Esophagus muscularis mucosa (tissue), 4 donors: ENCODE measurements at regions not wholly inside any gene's neighbourhood (a gene's known extent, or its start where the extent isn't known, plus 50 kb on each side); places are given as distances from the start of the nearest gene placed in this dataset.

Experiments
- DNase-seq: peaks from one replicate; pipeline ENCODE4 v3.0.0-alpha.2; 2017; ENCODE audit errors: extremely low spot score
- H3K27ac ChIP-seq, 4 donors: fragments of 200-600 bp; sonication (generic); replicated peaks in 1 of 4; 1 replicate in 3 of 4; 2 replicates in 1 of 4; pipeline ENCODE4 v1.5.1; 2016 to 2019; ENCODE audit warnings: mild to moderate bottlenecking in 1 of 4
- H3K27me3 ChIP-seq, 4 donors: fragments of 200-600 bp; sonication (generic); one replicate each; pipeline versions ENCODE4 v1.5.1 to v1.6.0; 2016 to 2019
- H3K36me3 ChIP-seq, 4 donors: fragments of 200-600 bp; sonication (generic); one replicate each; pipeline ENCODE4 v1.5.1; 2016 to 2019
- H3K4me1 ChIP-seq, 4 donors: fragments of 200-600 bp; sonication (generic); one replicate each; pipeline ENCODE4 v1.5.1; 2016 to 2019
- H3K4me3 ChIP-seq, 4 donors: fragments of 200-600 bp; sonication (generic); 1 replicate in 2 of 4; 2 replicates in 2 of 4; pipeline ENCODE4 v1.5.1; 2016 to 2019; ENCODE audit warnings: mild to moderate bottlenecking in 4 of 4, moderate library complexity in 1 of 4
- H3K9me3 ChIP-seq, 4 donors: fragments of 200-600 bp; sonication (generic); 1 replicate in 3 of 4; 2 replicates in 1 of 4; pipeline ENCODE4 v1.5.1; 2016 to 2019
- EP300 ChIP-seq: sonication (generic); formaldehyde crosslinking; IDR thresholded peaks from one replicate; pipeline ENCODE4 v1.6.1; 2017; ENCODE audit warnings: antibody characterized with exemption
- POLR2A ChIP-seq: fragments of 450-650 bp; IDR thresholded peaks from one replicate; pipeline ENCODE4 v1.6.1; 2017; ENCODE audit warnings: antibody characterized with exemption, moderate library complexity, mild to moderate bottlenecking, low read depth
- POLR2AphosphoS5 ChIP-seq, 2 donors: sonication (generic); formaldehyde crosslinking; IDR thresholded peaks; one replicate each; pipeline ENCODE4 v1.6.1; 2017; ENCODE audit warnings: antibody characterized with exemption in 2 of 2
- WGBS: methylation state at CpG from one replicate; pipeline ENCODE4 v1.1.5; 2018; 5-methylcytosine and 5-hydroxymethylcytosine counted together
- intact Hi-C: fragments of 100-400 bp; cut with DNase I; formaldehyde crosslinking; loops from one replicate; pipeline ENCODE4 v1.15.1; 2023
- TF ChIP-seq, protein P1 (sequence below), 3 experiments: fragments of 200-600 bp in 2 of 3; fragments of 450-650 bp in 1 of 3; sonication (generic) in 2 of 3; IDR thresholded peaks; one replicate each; pipeline ENCODE4 v1.5.1; 2017 to 2019; ENCODE audit warnings: antibody characterized with exemption in 3 of 3, mild to moderate bottlenecking in 2 of 3, moderate library complexity in 1 of 3

DNA sequence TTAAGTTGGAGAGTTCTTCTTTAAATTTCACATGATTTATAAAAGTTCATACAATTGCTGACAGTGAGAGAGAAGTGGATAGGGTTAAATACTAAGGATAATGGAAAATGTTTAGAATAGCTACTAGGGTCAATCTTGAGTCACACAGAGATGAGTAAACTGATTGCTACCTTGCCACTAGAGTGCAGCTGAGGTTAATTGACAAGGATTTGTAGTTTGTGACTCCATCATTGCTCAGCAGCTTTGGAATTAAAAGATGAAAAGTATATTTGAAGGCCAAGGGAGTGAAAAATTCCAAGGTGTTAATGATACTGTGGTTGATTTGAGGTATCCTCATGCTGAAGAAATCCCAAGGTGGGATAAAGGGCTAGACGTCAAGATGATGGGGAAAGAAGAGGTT lies 524.0 kb downstream of the UTRN start:
- H3K36me3 ChIP-seq = peaks cover 0 to 13% (median 5%) of the 10 kb centered on the region in 4 donors
- no peaks in the 10 kb centered on the region for H3K27me3 ChIP-seq
- H3K27ac ChIP-seq = no peak overlapping the region
- no peaks in the 10 kb centered on the region for H3K9me3 ChIP-seq
- TF ChIP-seq POLR2AphosphoS5 (IDR thresholded peaks at IDR 0.05) = no peak
- no peak for TF ChIP-seq POLR2A
- TF ChIP-seq EP300 = no peak
- TF ChIP-seq, protein P1, sequence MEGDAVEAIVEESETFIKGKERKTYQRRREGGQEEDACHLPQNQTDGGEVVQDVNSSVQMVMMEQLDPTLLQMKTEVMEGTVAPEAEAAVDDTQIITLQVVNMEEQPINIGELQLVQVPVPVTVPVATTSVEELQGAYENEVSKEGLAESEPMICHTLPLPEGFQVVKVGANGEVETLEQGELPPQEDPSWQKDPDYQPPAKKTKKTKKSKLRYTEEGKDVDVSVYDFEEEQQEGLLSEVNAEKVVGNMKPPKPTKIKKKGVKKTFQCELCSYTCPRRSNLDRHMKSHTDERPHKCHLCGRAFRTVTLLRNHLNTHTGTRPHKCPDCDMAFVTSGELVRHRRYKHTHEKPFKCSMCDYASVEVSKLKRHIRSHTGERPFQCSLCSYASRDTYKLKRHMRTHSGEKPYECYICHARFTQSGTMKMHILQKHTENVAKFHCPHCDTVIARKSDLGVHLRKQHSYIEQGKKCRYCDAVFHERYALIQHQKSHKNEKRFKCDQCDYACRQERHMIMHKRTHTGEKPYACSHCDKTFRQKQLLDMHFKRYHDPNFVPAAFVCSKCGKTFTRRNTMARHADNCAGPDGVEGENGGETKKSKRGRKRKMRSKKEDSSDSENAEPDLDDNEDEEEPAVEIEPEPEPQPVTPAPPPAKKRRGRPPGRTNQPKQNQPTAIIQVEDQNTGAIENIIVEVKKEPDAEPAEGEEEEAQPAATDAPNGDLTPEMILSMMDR (IDR thresholded peaks at IDR 0.05) = no peak
- 77% methylated on average over 1 of the region's 1 CpG for WGBS
- intact Hi-C loops = no loop called here
- no peaks in the 10 kb centered on the region for H3K4me1 ChIP-seq
- H3K4me3 ChIP-seq = no peak overlapping the region
- no peak for DNase-seq

DNA sequence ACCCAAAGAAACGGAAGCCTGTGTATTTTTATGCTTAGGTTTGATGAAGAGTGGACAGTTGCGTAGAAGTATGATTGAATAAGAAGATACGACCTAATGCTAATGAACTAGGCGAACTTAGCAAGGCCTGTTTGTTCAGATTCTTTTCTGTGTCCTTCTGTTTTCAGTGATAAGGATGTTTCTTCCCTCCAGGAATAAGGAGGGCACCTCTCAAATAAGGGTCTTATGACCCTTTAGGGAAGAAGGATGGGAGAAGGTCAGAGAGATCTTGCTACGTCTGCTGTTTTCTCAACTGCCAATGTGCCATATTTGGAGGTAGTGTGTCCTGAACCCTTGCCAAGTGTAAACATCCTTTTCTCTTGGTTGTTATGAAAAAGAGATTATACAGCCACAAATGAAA lies 524.8 kb downstream of the UTRN start:
- H3K27me3 ChIP-seq = no peaks in the 10 kb centered on the region
- DNase-seq = no peak
- 87% methylated on average over 5 of the region's 5 CpGs for WGBS
- intact Hi-C loops = no loop called here
- H3K27ac ChIP-seq = no peak overlapping the region
- no peaks in the 10 kb centered on the region for H3K4me1 ChIP-seq
- TF ChIP-seq, protein P1 (IDR thresholded peaks at IDR 0.05) = no peak
- TF ChIP-seq POLR2AphosphoS5 (IDR thresholded peaks at IDR 0.05) = no peak
- no peak for TF ChIP-seq EP300
- no peak for TF ChIP-seq POLR2A
- H3K4me3 ChIP-seq = no peak overlapping the region
- peaks cover 0 to 5% (median under 1%) of the 10 kb centered on the region in 4 donors for H3K36me3 ChIP-seq
- H3K9me3 ChIP-seq = no peaks in the 10 kb centered on the region

DNA sequence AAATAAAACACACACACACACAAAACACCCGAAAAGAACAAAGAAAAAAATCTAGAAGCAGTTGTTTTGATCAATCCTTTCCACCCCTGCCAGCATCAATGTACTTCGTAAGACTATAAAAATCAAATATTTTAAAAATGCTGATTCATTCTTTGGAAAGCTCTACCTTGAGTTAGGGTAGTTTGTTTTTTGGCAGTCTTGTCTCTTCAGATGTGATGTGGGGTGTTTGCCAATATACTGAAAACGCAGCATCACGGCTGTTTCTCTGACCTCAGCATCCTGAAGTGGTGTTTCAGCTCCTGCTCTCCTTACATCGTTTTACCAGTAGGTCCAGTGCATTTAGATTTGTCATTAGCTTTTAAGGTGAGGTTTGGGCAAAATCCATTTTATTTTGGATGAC lies 526.0 kb downstream of the UTRN start:
- Histone ChIP-seq H3K27ac (no peak overlapping the region), H3K4me1 (no peaks in the 10 kb centered on the region), H3K36me3 (peaks cover 0 to 5% (median 2%) of the 10 kb centered on the region in 4 donors), H3K27me3 (no peaks in the 10 kb centered on the region), H3K9me3 (no peaks in the 10 kb centered on the region), H3K4me3 (no peak overlapping the region)
- TF ChIP-seq POLR2AphosphoS5 (IDR thresholded peaks at IDR 0.05) (no peak), EP300 (no peak), POLR2A (no peak)
- TF ChIP-seq, protein P1 (IDR thresholded peaks at IDR 0.05) = no peak
- intact Hi-C loops = no loop called here
- 74% methylated on average over 5 of the region's 5 CpGs for WGBS
- DNase-seq = no peak

DNA sequence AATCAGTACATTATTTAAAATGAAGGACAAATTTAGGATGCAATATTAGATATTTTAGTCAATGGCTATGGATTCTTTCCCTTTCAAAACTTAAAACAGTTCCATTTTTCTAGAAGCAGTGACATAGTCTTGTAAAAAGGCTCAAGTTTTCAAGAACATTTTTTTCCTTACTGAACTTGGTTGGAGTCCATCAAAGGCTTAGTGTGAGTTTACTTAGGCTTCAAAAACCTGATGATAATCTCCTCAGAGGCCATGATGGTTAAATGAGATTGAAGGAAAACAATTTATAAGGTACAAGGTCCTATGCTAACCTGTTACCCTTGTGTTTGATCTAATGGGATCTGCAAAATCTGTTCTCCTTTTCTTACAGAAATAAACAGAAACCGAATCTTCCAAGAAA lies 531.8 kb downstream of the UTRN start:
- intact Hi-C loops = no loop called here
- Histone ChIP-seq H3K27ac (no peak overlapping the region), H3K4me1 (peaks cover 0 to 11% (median 0%) of the 10 kb centered on the region in 4 donors), H3K4me3 (no peak overlapping the region), H3K9me3 (no peaks in the 10 kb centered on the region), H3K27me3 (no peaks in the 10 kb centered on the region), H3K36me3 (peaks cover 0 to 4% (median 0%) of the 10 kb centered on the region in 4 donors)
- no peak for TF ChIP-seq POLR2AphosphoS5 (IDR thresholded peaks at IDR 0.05)
- TF ChIP-seq POLR2A = no peak
- no peak for TF ChIP-seq EP300
- TF ChIP-seq, protein P1 (IDR thresholded peaks at IDR 0.05) = no peak
- WGBS = 95% methylated on average over 1 of the region's 1 CpG
- DNase-seq = no peak

DNA sequence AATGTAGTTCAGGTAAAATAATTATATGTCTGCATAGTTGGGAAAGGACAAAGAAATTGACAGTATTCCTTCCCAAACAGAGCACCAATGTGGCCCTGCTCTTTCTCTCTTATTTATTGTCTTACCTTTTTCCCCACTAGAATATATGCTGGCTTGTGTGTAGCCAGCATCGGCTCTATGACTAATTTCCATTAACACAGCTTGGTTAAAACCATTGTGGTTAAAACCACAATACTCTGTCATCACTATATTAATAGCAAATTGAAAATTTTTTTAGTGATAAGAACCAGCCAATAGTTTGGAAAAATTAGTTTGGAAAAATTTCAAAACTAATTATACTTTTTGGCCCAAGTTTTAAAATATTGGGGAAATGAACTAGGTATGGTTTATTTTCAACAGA lies 535.1 kb downstream of the UTRN start:
- intact Hi-C loops = no loop called here
- H3K9me3 ChIP-seq = no peaks in the 10 kb centered on the region

More for the DNA sequence above, 535.1 kb downstream of the UTRN start:
- no peak overlapping the region for H3K27ac ChIP-seq
- peaks cover 0 to 11% (median 0%) of the 10 kb centered on the region in 4 donors for H3K4me1 ChIP-seq
- no peak overlapping the region for H3K4me3 ChIP-seq
- DNase-seq = no peak
- H3K27me3 ChIP-seq = no peaks in the 10 kb centered on the region
- 71% methylated on average over 1 of the region's 1 CpG for WGBS
- peaks cover 0 to 4% (median 2%) of the 10 kb centered on the region in 4 donors for H3K36me3 ChIP-seq
- TF ChIP-seq, protein P1 (IDR thresholded peaks at IDR 0.05) = no peak
- no peak for TF ChIP-seq POLR2A
- TF ChIP-seq POLR2AphosphoS5 (IDR thresholded peaks at IDR 0.05) = no peak
- no peak for TF ChIP-seq EP300
